GM10266 (cell line): ENCODE measurements at regions not wholly inside any gene's neighbourhood (a gene's known extent, or its start where the extent isn't known, plus 50 kb on each side); places are given as distances from the start of the nearest gene placed in this dataset.

Experiments
- DNase-seq: peaks from one replicate; pipeline ENCODE4 v3.0.0; 2012; ENCODE audit errors: extremely low spot score
- CTCF ChIP-seq: IDR thresholded peaks from 2 replicates; pipeline ENCODE4 v1.5.1; 2012; ENCODE audit warnings: mild to moderate bottlenecking, low read depth; ENCODE audit not compliant: control insufficient read depth, insufficient read depth; ENCODE audit errors: missing control alignments

GRCh38 chr4:169342906-169343564 is 72.3 kb upstream of the SH3RF1 start:
- TF ChIP-seq CTCF, result no peak
- no peak for DNase-seq

GRCh38 chr4:169342159-169342860 is 71.6 kb upstream of the SH3RF1 start:
- TF ChIP-seq CTCF, result no peak
- no peak for DNase-seq

GRCh38 chr4:169341490-169341889 is 70.7 kb upstream of the SH3RF1 start:
- DNase-seq, result peak; percentile 45
- TF ChIP-seq CTCF, result no peak

- TF ChIP-seq CTCF, result no peak
Measured at GRCh38 chr4:169340834-169341233, 70.1 kb upstream of the SH3RF1 start.

GRCh38 chr4:169338241-169338640 is 67.5 kb upstream of the SH3RF1 start:
- DNase-seq, result no peak

More at GRCh38 chr4:169340834-169341233, 70.1 kb upstream of the SH3RF1 start:
- no peak for DNase-seq

GRCh38 chr4:169337510-169337909 is 66.8 kb upstream of the SH3RF1 start:
- TF ChIP-seq CTCF, result no peak
- DNase-seq, result no peak

More at GRCh38 chr4:169338241-169338640, 67.5 kb upstream of the SH3RF1 start:
- TF ChIP-seq CTCF, result no peak

GRCh38 chr4:169335331-169335730 is 64.6 kb upstream of the SH3RF1 start:
- TF ChIP-seq CTCF, result no peak
- no peak for DNase-seq
